GM19025 (cell line): ENCODE measurements at regions not wholly inside any gene's neighbourhood (a gene's known extent, or its start where the extent isn't known, plus 50 kb on each side); places are given as distances from the start of the nearest gene placed in this dataset.
"Not testable (repeated sequence)": the region's sequence is repeated elsewhere in the genome, so short reads cannot be mapped to it uniquely, and the experiment has no call there.

Source experiments
- ATAC-seq: cut with Tn5 transposase; IDR thresholded peaks from one replicate; pipeline ENCODE4 v1.9.1; 2021; ENCODE audit warnings: mild to moderate bottlenecking, low read depth, moderate library complexity; ENCODE audit not compliant: unreplicated experiment

- no peak for ATAC-seq
Observed at GRCh38 chr10:29830531-29831512, 196.1 kb upstream of the SVIL start.

- ATAC-seq = no peak
Observed at GRCh38 chr10:29829776-29830175, 195.0 kb upstream of the SVIL start.

- ATAC-seq = no peak
Observed at GRCh38 chr10:29828956-29829355, 194.2 kb upstream of the SVIL start.

GRCh38 chr10:29828440-29828894, 193.7 kb upstream of the SVIL start:
- no peak for ATAC-seq

GRCh38 chr10:29827512-29827911, 192.7 kb upstream of the SVIL start:
- ATAC-seq = no peak

GRCh38 chr10:29826801-29827450, 192.2 kb upstream of the SVIL start:
- no peak for ATAC-seq

- no peak for ATAC-seq
Observed at GRCh38 chr10:29826221-29826620, 191.4 kb upstream of the SVIL start.

GRCh38 chr10:29823553-29824080, 188.8 kb upstream of the SVIL start:
- ATAC-seq = no peak

- no peak for ATAC-seq
Observed at GRCh38 chr10:29820890-29821461, 186.2 kb upstream of the SVIL start.

- no peak for ATAC-seq
Observed at GRCh38 chr10:29816801-29817558, 182.2 kb upstream of the SVIL start.

GRCh38 chr10:29815572-29815971, 180.8 kb upstream of the SVIL start:
- no peak for ATAC-seq

GRCh38 chr10:29811751-29812427, 177.1 kb upstream of the SVIL start:
- ATAC-seq = no peak

GRCh38 chr10:29810816-29811215, 176.0 kb upstream of the SVIL start:
- ATAC-seq = no peak

- not testable (repeated sequence) for ATAC-seq
Observed at GRCh38 chr10:29810231-29810630, 175.5 kb upstream of the SVIL start.

GRCh38 chr10:29809383-29809782, 174.6 kb upstream of the SVIL start:
- no peak for ATAC-seq

- no peak for ATAC-seq
Observed at GRCh38 chr10:29807163-29807806, 172.5 kb upstream of the SVIL start.

- ATAC-seq = no peak
Observed at GRCh38 chr10:29806350-29806788, 171.6 kb upstream of the SVIL start.

GRCh38 chr10:29805134-29805723, 170.5 kb upstream of the SVIL start:
- ATAC-seq = no peak
